Non-pigmented ciliary epithelial cell (primary cell): ENCODE measurements at regions not wholly inside any gene's neighbourhood (a gene's known extent, or its start where the extent isn't known, plus 50 kb on each side); places are given as distances from the start of the nearest gene placed in this dataset.

ENCODE experiments used
- DNase-seq: peaks from one replicate; pipeline ENCODE4 v3.0.0-alpha.2; 2010; ENCODE audit warnings: low read depth

DNA sequence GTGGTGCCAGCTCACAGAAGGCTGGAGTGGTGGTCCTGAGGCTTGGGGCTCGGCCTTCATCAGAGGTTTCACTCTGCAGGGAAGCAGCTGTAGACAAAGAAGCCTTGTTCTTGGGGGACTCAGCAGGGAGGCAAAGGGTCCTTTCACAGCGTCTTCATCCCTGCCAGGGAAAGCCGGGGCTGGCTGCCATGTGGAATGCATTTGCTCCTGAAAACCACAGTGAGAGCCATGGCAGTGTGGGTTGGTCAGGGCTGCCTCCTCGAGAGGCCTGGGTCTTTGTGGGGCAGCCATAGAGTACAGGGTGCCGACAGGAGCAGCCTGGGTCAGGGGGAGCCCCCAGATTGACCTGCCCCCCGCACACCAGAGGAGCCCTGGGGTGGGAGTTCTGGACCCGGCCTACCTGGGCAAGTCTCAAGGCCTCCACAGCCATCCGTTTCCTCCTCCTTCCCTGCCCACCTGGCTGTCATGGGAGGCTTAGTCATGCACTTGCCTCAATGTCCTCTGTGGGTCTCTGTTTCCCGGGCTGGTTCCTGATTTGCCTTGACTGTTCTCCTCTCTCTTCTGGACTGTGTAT lies 144.0 kb downstream of the CDC5L start:
- DNase-seq, result no peak

DNA sequence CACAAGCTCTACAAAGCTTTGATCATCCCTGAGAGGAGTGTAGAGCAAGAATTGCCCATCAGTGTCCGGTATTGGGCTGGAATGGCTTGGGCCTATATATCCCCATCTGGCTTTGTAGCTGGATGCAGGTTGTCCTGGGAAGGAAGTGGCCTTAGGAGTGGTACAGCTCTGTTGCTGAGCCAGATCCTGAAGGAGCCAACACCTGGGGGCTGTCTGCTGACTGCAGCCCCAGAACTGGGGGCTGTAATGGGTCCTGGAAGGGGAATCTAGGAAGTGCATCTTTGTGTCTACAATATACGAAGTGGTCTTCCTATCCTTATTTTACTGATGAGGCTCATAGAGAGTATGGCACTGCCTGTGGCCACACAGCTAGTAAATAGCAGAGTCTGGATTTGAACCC lies 145.9 kb downstream of the CDC5L start:
- no peak for DNase-seq

DNA sequence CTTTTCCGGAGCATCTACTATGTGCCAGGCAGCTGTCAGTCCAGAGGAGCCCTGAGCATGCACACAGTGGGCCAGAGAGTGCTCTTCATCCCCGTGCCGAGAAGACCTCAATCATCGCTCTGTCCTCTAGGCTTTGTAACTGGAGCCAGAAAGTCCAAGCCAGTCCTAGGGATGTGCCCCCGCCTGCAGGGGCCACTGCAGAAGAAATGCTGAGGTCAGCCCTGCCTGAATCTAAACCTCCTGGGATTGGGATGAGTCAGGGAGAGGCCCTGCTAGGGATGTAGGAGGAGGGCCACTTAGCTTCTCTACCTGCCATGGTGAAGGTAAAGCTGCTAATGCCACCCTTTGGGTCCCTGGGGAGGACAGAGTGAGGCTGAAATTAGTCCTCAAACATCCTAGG lies 146.8 kb downstream of the CDC5L start:
- no peak for DNase-seq

DNA sequence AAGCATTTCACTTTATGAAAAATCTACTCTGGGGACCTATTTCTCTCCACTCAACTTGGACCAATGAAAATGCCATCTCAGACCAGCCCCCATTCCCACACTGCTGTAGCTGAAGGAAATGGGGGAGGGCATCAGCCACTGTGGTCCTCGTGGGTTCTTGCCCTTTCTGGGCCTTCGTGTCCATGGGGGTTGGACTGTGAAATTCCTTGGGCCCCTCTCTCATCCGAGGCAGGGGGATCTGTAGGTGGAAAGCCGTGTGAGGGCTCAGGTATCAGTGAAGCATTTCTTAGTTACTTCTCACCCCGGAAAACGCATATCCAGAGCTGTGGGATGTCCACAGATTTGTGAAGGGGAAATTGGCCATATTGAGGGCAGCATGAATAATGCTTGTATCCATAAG lies 147.9 kb downstream of the CDC5L start:
- DNase-seq, result no peak

DNA sequence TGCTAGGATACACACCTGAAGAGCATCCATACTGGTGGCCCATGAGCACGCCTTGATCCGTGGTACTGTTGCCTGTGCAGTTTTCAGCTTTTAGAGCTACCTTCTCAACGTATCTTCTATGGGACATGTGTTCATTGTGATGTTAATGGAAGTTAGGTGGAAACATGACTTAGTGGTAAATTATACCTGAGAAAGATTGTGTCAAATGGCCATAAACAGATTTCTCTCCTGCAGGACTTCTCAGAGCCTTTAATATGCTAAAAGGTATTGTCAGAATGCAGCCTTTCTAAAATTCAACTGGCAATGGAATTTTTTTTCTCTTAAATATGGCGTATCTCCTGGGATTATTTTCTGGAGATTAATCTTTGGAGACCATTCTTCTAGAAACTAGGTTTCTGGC lies 148.5 kb downstream of the CDC5L start:
- no peak for DNase-seq

DNA sequence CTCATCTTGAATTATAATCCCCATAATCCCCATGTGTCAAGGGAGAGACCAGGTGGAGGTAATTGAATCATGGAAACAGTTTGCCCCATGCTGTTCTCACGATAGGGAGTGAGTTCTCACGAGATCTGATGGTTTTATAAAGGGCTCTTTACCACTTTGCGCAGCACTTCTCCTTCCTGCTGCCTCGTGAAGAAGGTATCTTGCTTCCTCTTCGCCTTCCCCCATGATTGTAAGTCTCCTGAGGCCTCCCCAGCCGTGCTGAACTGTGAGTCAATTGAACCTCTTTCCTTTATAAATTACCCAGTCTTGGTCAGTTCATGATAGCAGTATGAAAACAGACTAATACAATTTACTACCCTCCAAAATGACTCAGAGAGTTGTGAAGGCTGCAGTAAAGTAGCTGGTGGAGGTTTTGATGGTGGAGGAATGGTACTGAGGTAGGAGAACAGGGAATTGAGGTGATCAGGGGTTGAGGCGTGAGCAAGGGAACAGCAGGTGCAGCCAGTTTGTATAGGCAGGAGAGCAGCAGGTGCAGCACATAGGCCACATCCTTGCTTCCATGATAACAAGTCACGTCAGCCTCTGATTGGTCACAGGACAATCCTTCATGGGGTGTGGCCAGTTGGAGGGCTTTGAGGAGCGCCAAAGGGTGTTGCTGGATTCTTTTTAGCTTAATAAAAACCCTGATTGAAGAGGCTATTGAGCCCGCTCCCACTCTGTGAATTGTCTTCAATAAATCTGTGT lies 150.0 kb downstream of the CDC5L start:
- no peak for DNase-seq

DNA sequence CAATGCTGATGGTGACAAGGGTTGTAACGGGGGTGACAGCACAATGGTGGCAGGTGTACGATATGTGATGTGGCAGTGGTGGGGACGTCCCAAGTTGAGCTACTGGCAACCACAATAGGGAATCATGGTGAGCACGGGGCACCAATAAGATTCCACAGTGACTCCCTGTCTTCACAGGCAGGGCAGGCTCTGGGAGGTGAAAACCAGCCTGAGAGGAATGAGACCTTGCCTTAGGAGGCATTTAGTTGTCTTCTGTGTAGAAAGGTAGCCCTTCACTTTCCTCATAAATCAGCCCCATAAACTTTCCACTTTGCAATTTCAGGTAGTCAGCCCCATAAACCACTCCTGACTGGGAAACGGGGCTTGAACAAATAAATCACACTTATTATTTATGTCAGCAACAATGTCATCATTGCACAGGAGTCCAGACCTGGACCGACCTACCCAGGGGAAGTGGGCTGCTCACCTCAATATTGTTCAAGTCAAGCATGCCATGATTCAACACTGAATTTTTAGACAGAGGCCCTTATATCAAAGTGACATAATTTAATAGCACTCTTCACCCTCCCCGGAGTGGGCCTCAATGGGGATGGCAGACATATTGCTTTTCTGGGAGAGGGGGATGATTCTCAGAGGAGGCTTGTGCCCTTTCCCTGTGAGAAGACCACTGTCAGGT lies 150.8 kb downstream of the CDC5L start:
- DNase-seq, result no peak

DNA sequence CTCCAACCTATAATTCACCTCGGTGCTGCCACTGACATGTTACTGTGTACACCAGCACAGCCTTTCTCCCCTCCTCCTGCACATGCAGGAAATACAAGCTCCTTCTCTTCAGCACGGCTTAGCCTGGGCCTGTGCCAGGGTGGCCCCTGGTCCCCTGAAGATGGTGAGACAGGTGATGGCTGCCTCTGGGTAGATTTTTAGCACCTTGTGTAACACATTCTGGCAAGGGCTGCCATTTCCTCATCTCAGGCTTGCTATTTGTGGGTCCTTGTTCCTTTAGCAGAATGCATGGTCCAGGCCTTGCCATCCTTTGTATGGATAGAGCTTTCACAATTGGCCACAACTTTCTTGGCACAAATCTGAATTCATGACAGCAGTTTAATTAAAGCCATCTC lies 151.3 kb downstream of the CDC5L start:
- DNase-seq, result no peak

DNA sequence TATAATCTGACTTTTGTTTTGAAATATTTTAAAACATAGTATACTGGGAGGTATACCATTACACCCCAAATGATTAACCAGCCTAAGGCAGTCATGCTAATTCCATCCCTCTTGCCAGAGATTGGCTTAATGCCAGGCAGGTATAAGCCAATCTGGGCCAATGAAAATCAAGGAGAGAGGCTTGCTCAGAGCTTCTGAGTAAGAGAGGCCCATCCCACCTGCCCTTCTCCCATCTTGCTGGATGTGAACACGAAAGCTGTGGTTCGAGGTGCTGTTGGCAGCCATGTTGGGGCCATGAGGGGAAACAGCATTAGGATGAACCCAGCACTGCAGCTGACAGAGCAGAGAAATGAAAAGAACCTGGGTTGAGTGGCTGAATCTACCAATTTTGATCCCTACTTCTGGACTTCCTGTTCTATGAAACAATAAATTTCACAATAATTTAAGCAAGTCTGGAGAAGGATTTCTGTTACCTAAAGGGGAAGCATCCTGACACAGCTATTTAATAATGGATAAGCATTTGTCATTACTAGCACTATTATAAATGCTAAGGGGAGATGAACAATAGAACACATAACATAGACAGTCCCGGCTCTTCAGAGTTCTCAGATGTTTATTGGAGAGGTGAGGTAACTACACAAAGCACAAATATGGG lies 152.3 kb downstream of the CDC5L start:
- DNase-seq, result no peak

DNA sequence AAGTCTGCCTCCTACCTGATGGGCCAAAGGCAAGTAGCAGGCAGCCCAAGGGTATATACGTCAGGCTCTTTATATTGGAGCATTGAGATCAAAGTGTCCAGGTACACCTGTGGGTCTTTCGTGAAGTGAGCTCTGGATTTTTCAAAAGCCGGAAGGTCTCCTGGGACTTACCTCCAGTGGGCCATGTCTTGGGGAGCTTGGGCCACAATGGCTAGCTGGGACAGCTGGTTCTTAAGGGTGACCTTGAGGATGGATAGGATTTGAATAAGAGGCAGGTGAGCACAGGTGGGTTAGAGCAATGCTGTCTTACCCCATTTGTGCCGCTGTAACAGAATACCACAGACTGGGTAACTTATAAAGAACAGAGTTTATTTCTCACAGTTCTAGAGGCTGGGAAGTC lies 153.4 kb downstream of the CDC5L start:
- DNase-seq, result no peak

DNA sequence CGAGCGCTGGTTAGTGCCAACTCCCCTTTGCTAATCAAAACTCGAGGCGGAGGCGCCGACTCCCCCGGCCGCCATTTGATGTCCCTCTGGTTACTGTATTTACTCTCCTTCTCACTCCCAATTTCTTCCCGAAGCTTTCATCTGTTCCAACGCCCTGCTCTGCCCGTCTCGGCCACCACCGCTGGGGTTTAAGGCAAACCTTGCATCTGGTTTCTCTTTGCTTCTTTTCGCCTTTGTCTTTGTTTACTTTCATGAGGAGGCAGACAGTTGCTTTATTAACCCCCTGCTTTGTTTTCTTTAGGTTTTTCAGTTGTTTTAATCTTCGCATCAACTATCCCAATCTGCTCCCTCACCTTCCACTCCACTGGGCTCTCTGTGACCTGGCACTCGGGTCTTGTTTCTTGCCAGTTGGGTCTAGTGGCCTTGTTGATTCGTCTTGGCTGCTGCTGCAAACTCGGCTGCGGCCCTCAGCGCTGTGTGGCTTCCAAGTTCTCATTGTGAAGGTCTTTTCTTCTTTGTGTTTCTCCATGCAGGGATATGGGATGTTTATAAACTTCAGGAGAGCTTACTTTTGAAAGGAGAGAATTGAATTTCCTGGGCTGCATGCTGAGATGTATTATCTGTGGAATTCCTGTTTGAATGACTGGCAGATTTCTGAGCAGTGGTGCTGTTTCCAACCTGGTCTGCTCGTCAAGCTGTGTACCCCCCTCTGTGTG lies 155.1 kb downstream of the CDC5L start:
- DNase-seq, result no peak

DNA sequence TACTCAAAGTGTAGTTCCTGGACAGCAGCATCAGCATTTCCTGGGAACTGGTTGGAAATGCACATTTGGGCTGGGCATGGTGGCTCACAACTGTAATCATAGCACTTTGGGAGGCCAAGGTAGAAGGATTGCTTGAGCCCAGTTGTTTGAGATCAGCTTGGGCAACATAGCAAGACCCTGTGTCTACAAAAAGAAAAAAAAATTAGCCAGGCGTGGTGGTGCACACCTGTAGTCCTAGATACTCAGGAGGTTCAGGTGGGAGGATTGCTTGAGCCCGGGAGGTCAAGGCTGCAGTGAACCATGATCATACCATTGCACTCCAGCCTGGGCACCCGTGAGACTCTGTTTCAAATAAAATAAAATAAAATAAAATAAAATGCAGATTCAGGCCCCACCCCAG lies 156.2 kb downstream of the CDC5L start:
- no peak for DNase-seq

DNA sequence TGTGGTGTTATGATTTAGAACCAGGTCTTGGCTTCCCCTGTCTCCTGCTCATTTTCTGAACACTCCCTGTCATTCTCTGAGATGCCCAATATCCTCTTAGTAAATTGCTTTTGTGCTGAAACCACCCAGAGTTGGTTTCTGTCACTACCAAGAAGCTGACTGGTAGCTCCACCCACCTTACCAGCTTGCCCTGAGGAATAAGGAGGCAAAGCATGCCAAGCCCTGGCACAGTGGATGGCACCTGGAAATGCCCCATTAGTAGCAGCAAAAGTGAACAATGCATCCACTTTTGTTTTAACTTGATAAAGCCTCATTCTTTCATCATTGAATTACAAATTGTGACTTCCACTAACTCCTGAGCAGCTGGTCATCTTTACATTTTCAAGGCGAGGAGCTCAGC lies 157.7 kb downstream of the CDC5L start:
- DNase-seq, result no peak

DNA sequence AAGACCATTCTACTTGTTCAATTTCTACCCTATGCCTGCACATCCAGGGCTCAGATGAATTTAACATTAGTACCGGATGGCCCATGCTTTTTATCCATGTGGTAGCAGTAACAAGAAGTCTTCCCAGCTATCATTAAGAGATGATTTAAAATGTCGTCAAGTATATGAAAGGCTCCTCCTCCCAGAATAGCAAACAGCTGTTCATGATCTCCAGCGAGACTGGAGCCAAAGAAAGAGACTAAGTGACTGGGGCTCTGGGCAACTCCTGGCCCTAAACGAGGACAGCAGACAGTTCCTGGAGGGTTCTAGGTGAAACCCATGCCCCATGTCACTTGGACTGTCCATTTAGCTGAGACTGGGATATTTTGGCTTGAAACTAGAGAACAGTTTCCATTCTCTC lies 160.8 kb downstream of the CDC5L start:
- DNase-seq, result no peak

DNA sequence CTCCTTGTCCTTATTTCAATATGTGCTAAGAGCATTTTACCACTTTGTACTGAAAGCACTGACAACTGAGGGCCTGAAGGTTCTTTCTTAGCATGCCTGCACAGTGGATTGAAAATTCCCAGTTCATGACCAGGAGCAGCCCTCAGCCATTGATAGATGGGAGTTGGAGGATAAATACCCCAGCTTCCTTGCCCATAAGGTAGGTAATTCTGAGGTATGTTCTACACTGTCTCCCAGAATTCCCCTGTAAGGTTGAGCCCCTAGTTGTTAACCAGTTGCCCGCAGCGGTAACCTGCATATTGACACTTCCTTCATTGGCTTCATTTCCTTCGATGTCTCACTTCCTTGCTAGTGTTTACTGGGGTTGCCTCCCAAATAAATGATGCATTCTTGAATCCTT lies 162.0 kb downstream of the CDC5L start:
- DNase-seq, result no peak

DNA sequence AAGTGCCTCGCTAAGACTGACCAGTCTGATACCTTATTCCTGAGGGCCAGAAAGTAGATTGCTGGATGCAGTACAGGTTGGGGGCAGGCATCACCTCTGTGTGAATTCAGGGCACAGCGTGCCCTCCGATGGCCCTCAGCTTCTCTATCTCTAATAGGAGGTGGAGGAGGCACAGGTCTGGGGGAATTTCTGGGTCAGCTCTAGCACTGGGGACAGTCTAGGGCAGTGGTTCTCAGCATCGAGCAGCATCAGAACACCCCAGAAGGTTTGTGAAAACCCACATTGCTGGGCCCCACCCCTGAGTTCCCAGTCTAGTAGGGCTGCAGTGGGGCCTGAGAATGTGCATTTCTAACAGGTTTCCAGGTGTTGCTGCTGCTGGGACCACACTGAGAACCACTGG lies 166.7 kb downstream of the CDC5L start:
- no peak for DNase-seq

DNA sequence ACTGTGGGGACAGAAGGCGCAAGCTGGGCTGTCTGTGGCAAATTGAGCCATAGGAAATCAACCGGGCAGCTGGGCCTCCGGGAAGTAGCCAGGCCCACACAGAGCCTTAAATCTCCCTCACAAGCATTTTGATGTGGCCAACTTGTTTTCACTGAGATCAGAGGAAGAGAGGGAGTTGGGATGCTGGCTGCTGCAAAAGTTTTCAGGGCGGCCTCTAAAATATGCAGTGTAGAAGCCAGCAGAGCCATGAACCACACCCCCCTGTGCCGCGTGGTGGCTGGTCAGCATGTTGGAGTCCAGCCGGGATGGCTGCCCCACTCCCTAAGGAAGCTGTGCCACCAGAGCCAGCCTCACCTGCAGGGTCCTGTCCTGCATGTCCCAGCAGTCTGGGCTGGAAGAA lies 167.4 kb downstream of the CDC5L start:
- DNase-seq, result no peak

DNA sequence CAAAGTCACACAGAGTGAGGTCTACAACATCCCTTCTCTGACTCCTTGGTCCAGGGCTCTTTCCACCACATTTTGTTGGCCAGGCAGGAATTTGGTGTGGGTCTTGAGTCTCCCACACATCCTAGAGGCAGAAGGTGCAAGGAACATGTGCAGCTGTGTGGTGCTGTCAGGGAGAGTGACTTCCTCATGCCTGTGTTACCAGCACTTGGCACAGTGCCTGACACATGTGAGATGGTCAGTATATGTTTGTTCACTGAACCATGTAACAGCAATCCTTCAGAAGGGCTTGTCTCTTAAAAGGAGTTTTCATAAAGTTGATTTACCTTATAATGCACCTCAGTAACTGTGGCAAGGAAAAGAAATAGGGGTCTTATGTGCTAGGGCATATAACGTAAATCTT lies 168.5 kb downstream of the CDC5L start:
- no peak for DNase-seq

DNA sequence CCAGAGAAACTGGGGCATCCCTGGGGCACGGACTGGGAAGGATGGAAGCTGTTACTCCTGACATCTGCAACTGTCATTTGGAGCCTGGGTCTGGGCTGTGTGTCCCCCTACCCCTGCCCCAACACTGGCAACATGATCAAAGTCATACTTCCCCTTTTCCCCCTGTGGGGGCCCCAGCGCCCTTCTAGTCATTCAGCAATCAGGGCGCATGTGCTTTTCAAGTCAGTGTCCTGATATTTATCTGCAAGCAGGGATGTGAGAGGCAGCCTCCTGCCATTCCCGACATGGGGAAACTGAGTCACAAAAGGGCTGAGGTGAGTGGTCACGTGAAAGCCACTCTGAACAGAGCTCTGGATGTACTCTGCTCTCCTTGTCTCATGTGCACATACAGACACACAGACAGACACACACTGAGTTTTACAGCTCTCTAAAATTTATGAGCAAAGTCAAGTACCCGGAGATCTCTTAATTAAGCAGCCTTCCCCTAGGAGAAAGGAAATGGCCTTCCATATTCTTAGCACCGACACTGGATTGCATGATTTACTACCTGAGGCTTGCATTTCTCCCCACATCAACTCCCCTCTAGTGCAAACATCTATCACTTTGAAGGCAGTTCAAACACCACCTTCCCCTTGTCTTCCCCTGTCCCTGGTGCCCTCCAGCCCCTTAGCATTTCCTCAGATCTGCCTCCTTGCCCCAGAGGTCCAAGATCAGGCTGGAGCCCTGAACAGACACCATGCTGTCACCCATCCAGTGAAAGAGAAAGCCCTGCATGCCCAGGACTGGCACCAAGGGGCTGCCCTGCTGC lies 170.7 kb downstream of the CDC5L start:
- DNase-seq, result no peak

DNA sequence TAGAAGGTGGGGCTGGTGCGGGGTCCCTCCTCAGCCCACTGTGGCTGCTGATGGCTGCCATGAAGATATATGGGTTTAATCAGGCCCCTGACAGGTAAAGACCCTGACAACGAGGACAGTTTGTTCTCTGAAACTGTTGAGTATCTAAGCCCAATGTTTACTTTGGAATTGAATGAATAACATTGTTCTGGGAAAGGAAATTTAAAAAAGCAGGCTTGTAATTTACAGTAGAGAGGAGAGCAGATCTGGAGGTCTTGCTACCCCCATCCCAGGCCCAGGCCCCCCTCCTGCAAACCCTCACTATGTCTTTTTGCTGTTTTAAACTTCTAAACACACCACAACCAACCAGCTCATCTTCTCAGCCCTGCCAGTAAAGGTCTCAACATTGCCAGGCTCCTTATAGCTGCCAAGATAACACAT lies 171.3 kb downstream of the CDC5L start:
- DNase-seq, result no peak

DNA sequence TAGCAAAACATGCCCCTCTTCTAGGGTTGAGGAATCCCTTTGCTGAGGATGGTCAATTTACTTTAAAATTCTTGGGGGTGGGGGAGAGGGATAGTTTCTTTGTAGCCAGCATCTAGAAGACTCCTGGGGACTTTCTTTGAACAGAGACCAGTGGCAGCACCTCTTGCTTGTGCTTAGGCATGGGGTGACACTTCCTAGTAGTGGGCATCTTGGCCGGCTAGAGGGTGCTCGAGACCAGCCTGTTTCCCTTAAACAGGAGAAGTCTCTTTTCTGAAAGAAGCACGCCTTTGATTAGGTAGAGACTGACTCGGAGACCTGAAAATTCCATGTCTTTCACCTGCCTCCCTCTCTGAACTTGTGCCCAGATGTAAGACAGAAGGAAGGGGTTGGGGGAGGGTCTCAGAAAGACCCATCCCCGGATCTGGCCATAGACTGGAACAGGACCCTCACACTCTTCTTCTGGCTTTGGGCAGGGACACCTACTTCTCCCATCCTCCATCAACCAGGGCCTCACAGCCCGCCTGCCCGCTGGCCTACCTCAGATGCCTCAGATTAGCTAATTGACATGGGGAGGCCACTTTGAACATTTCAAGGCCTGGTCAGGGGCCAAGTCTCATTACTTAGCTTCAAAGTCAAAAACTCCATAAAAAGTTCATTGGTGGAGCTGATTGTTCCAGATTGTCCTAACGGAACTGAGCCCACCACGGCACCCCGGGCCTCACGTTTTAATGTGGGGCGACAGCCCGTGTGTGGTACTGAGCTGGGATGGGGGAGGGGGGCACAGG lies 172.2 kb downstream of the CDC5L start:
- DNase-seq, result no peak
